Esophagus squamous epithelium (tissue), 5 donors: ENCODE measurements at regions not wholly inside any gene's neighbourhood (a gene's known extent, or its start where the extent isn't known, plus 50 kb on each side); places are given as distances from the start of the nearest gene placed in this dataset.

ENCODE experiments used
- DNase-seq: peaks from one replicate; lab custom pipeline; 2025; lab: John Stamatoyannopoulos, UW
- H3K27ac ChIP-seq, 4 donors: fragments of 200-600 bp; sonication (generic); one replicate each; pipeline ENCODE4 v1.5.1; 2016 to 2019; ENCODE audit warnings: mild to moderate bottlenecking in 1 of 4
- H3K27me3 ChIP-seq, 4 donors: fragments of 200-600 bp; sonication (generic); 1 replicate in 3 of 4; 2 replicates in 1 of 4; pipeline versions ENCODE4 v1.5.1 to v1.6.0; 2017 to 2021; ENCODE audit warnings: antibody characterized with exemption in 1 of 4
- H3K36me3 ChIP-seq, 3 donors: fragments of 200-600 bp; sonication (generic); one replicate each; pipeline ENCODE4 v1.5.1; 2016 to 2019
- H3K4me1 ChIP-seq, 3 donors: fragments of 200-600 bp; sonication (generic); one replicate each; pipeline ENCODE4 v1.5.1; 2017 to 2019
- H3K4me3 ChIP-seq, 4 donors: fragments of 200-600 bp; sonication (generic); 1 replicate in 3 of 4; 2 replicates in 1 of 4; pipeline ENCODE4 v1.5.1; 2016 to 2019; ENCODE audit warnings: mild to moderate bottlenecking in 2 of 4, moderate library complexity in 1 of 4
- H3K9me3 ChIP-seq, 3 donors: fragments of 200-600 bp; sonication (generic); one replicate each; pipeline ENCODE4 v1.5.1; 2016 to 2019
- POLR2A ChIP-seq, 4 donors: fragments of 450-650 bp; IDR thresholded peaks; one replicate each; pipeline ENCODE4 v1.6.1; 2017; ENCODE audit warnings: antibody characterized with exemption in 4 of 4, mild to moderate bottlenecking in 4 of 4, moderate library complexity in 3 of 4
- WGBS, 2 donors: methylation state at CpG; one replicate each; pipeline ENCODE4 v1.1.5; 2018; 5-methylcytosine and 5-hydroxymethylcytosine counted together
- intact Hi-C: fragments of 100-400 bp; cut with DNase I; formaldehyde crosslinking; loops from one replicate; pipeline ENCODE4 v1.15.0; 2022
- TF ChIP-seq, protein P1 (sequence below), 6 experiments: fragments of 450-650 bp in 4 of 6; fragments of 200-600 bp in 2 of 6; sonication (generic) in 2 of 6; IDR thresholded peaks; one replicate each; pipeline ENCODE4 v1.5.1; 2016 to 2019; ENCODE audit warnings: antibody characterized with exemption in 6 of 6, mild to moderate bottlenecking in 4 of 6, moderate library complexity in 4 of 6
- donor health status: DM: yes; HTN: yes; CAD: no.

DNA sequence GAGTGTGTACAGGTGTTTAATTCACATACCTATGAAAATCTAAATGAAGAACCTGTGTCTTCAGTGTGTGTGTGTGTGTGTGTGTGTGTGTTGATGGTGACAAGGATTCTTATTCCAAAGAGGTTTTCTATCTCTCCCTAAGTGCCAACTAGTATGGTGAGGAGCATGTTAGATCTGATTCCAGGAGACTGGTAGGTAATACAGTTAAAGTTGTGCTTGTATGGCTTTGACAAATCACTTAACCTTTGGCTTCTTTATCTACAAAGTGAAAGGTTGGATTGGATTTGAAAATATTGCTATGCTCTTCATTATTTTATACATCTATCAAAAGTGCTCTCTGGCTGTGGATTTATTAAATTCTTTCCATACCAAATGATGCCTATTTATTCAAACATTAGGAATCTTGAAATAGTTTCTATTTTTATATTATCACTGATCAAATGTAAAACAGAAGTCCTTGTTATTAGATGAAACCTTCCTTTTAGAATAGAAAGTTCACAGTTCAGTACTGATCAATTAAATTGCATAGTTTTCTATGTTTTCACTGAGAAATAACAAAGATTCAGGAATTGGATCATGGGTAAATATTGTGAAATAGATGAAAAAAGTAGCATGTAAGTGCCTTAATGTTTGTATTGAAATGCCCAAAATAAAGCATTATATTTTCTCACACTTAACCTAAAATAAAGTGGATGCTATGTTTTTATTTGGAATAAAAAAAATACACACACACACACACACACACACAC lies 84.4 kb upstream of the MLIP start:
- no peak overlapping the region for H3K4me3 ChIP-seq
- intact Hi-C loops = no loop called here
- H3K27me3 ChIP-seq = no peaks in the 10 kb centered on the region
- no peak for DNase-seq
- H3K9me3 ChIP-seq = no peaks in the 10 kb centered on the region
- H3K36me3 ChIP-seq = no peaks in the 10 kb centered on the region
- H3K4me1 ChIP-seq = no peaks in the 10 kb centered on the region
- TF ChIP-seq POLR2A (IDR thresholded peaks at IDR 0.05) = no peak
- TF ChIP-seq, protein P1, sequence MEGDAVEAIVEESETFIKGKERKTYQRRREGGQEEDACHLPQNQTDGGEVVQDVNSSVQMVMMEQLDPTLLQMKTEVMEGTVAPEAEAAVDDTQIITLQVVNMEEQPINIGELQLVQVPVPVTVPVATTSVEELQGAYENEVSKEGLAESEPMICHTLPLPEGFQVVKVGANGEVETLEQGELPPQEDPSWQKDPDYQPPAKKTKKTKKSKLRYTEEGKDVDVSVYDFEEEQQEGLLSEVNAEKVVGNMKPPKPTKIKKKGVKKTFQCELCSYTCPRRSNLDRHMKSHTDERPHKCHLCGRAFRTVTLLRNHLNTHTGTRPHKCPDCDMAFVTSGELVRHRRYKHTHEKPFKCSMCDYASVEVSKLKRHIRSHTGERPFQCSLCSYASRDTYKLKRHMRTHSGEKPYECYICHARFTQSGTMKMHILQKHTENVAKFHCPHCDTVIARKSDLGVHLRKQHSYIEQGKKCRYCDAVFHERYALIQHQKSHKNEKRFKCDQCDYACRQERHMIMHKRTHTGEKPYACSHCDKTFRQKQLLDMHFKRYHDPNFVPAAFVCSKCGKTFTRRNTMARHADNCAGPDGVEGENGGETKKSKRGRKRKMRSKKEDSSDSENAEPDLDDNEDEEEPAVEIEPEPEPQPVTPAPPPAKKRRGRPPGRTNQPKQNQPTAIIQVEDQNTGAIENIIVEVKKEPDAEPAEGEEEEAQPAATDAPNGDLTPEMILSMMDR (IDR thresholded peaks at IDR 0.05) = no peak
- H3K27ac ChIP-seq = no peak overlapping the region

DNA sequence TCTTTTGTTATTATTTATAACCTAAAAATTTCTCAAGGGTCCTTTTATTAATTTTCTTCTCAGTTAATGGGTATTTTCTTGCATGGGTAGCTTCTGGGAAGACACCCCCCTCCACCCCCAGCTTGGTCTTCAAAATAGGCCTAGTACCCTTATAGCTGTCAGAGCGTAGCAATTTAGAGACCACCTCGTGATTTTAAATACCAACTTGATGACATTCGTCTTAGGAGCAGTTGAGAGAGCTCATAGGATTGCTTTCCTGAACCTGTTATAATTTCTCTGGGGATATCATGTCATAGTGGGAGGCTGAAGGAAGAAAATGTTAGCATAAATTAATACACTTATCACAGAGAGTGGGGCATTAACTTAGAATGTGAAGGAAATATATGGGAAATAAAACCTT lies 83.1 kb upstream of the MLIP start:
- Histone ChIP-seq H3K4me3 (no peak overlapping the region), H3K27ac (no peak overlapping the region), H3K4me1 (no peaks in the 10 kb centered on the region), H3K27me3 (no peaks in the 10 kb centered on the region), H3K9me3 (no peaks in the 10 kb centered on the region), H3K36me3 (no peaks in the 10 kb centered on the region)
- intact Hi-C loops = no loop called here
- no peak for TF ChIP-seq POLR2A (IDR thresholded peaks at IDR 0.05)
- TF ChIP-seq, protein P1 (IDR thresholded peaks at IDR 0.05) = no peak
- 86 to 87% methylated on average over 3 of the region's 3 CpGs for WGBS, 2 donors
- DNase-seq = no peak

DNA sequence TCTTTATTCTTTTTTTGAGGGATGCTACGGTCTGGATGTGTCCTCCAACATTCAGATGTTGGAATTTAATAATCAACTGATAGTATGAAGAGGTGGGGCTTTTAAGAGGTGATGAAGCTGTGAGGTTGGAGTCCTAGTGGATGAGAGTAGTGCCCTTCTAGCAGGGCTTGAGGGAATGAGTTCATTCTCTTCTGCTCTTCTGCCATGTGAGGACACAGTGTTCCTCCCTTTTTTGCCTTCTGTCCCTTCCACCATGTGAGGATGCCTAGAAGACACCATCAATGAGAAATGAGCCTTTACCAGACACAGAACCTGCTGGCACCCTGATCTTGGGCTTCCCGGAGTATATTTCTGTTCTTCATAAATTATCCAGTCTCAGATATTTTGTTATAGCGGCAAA lies 82.1 kb upstream of the MLIP start:
- H3K4me1 ChIP-seq = no peaks in the 10 kb centered on the region
- no peaks in the 10 kb centered on the region for H3K36me3 ChIP-seq
- no peaks in the 10 kb centered on the region for H3K9me3 ChIP-seq
- H3K27me3 ChIP-seq = no peaks in the 10 kb centered on the region
- WGBS, 2 donors = 86 to 89% methylated on average over 3 of the region's 3 CpGs
- H3K4me3 ChIP-seq = no peak overlapping the region
- TF ChIP-seq, protein P1 (IDR thresholded peaks at IDR 0.05) = no peak
- no peak for TF ChIP-seq POLR2A (IDR thresholded peaks at IDR 0.05)
- no peak overlapping the region for H3K27ac ChIP-seq
- intact Hi-C loops = no loop called here
- no peak for DNase-seq

DNA sequence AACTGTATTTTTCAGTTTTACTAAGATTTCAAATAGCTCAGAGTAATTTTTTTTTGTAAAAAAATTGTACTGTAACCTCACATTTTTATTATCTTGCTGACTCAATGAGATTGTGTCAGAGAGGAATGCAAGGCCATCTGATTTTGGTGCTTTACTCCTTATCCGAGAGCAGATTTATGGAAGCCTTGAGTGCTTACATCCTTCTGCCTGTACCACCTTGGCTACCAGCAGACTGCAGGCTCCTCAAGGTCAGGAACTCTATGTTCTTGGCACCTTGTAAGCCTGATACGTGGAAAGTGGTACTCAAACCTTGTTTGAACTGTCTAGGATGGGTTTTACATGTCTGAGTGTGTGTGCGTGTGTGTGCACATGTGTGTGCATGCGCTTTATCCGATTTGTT lies 80.1 kb upstream of the MLIP start:
- H3K27me3 ChIP-seq = no peaks in the 10 kb centered on the region
- H3K36me3 ChIP-seq = no peaks in the 10 kb centered on the region
- H3K9me3 ChIP-seq = no peaks in the 10 kb centered on the region
- WGBS, 2 donors = 80 to 83% methylated on average over 4 to 5 of the region's 5 CpGs
- H3K27ac ChIP-seq = no peak overlapping the region
- no peak for DNase-seq
- TF ChIP-seq POLR2A (IDR thresholded peaks at IDR 0.05) = no peak
- TF ChIP-seq, protein P1 (IDR thresholded peaks at IDR 0.05) = no peak
- intact Hi-C loops = no loop called here
- no peaks in the 10 kb centered on the region for H3K4me1 ChIP-seq
- no peak overlapping the region for H3K4me3 ChIP-seq

DNA sequence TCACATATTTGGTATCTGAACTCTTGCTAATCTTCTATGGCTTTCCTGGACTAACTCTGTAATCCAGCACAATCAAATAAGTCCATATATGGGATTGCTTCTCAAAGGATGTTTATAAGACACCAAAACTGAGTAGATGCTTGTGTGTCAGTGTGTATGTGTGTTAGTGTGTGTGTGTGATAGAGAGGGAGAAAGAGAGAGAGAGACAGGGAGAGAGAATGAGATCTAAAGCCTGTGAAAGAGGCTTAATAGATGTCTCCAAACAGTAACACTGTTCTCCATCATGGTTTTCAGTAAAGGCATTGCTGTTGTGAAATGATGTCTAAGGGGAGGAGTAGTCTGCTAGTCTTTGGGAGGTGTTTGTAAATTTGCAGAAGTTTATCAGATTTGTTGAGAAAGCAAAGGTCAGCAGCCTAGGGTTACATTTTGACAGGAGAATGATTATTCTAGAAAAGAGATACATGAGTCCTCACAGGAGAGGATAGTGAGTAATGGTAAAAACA lies 73.9 kb upstream of the MLIP start:
- intact Hi-C loops = no loop called here

More for the DNA sequence above, 73.9 kb upstream of the MLIP start:
- H3K9me3 ChIP-seq = no peaks in the 10 kb centered on the region
- no peak overlapping the region for H3K27ac ChIP-seq
- no peaks in the 10 kb centered on the region for H3K4me1 ChIP-seq
- no peaks in the 10 kb centered on the region for H3K36me3 ChIP-seq
- no peak overlapping the region for H3K4me3 ChIP-seq
- DNase-seq = no peak
- no peaks in the 10 kb centered on the region for H3K27me3 ChIP-seq
- TF ChIP-seq, protein P1 (IDR thresholded peaks at IDR 0.05) = no peak
- no peak for TF ChIP-seq POLR2A (IDR thresholded peaks at IDR 0.05)
